HCT116 (cell line): ENCODE measurements at regions not wholly inside any gene's neighbourhood (a gene's known extent, or its start where the extent isn't known, plus 50 kb on each side); places are given as distances from the start of the nearest gene placed in this dataset.
"Not testable (repeated sequence)": the region's sequence is repeated elsewhere in the genome, so short reads cannot be mapped to it uniquely, and the experiment has no call there.

Experiments used
- ATAC-seq: fragments of 200-7000 bp; cut with Tn5 transposase; 2 replicates; pipeline ENCODE4 v1.9.1; 2020; ENCODE audit warnings: mild to moderate bottlenecking, moderate library complexity
- BruUV-seq: library from RNA; stranded (reverse); fragments of 400-500 nt; replicated peaks from 2 replicates; lab custom pipeline; 2021; lab: Mats Ljungman, UMichigan
- CTCF ChIA-PET: fragments of 300-600 bp; sonication (Branson Sonifier 250); formaldehyde crosslinking; loops from one replicate; lab custom pipeline; 2021; ENCODE audit warnings: antibody characterized with exemption; lab: Charles Lee
- POLR2A ChIA-PET: fragments of 300-600, 350-600 bp; sonication (Branson Sonifier 250); formaldehyde crosslinking; loops from one replicate; lab custom pipeline; 2021; ENCODE audit warnings: antibody characterized with exemption; lab: Charles Lee
- RAD21 ChIA-PET, 2 experiments: fragments of 300-600 bp; sonication (Branson Sonifier 250); formaldehyde crosslinking; loops; one replicate each; lab custom pipeline; 2023; ENCODE audit warnings: low total read pairs in 2 of 2; ENCODE audit not compliant: uncharacterized antibody in 2 of 2, unreplicated experiment in 2 of 2, low non-redundant PET in 1 of 2; lab: Charles Lee
- DNase-seq: peaks from one replicate; pipeline ENCODE4 v3.0.0-alpha.2; 2010; ENCODE audit warnings: low read depth, low spot score
- H2AFZ ChIP-seq: fragments of 200-600 bp; shearing (Covaris generic), sonication (generic); 2 replicates; pipeline ENCODE4 v1.6.1; 2017; ENCODE audit warnings: low read depth, mixed run types, mixed read lengths, antibody characterized with exemption, low read length; ENCODE audit not compliant: poor library complexity, severe bottlenecking
- H3K27ac ChIP-seq: 2 replicates; pipeline ENCODE4 v1.5.1; 2012; ENCODE audit warnings: low read depth, low read length
- H3K27me3 ChIP-seq: fragments of 200-600 bp; sonication (generic); 2 replicates; pipeline ENCODE4 v1.6.1; 2016; ENCODE audit warnings: mixed run types, low read length, mixed read lengths; ENCODE audit not compliant: insufficient read depth
- H3K36me3 ChIP-seq, 2 experiments: fragments of 200-500 bp in 1 of 2; fragments of 200-600 bp in 1 of 2; sonication (Bioruptor generic) in 1 of 2; sonication (generic) in 1 of 2; 2 replicates each; pipeline versions ENCODE4 v1.5.1 to v1.6.1; 2014 to 2016; ENCODE audit warnings: low read length in 2 of 2, inconsistent platforms in 1 of 2, mixed read lengths in 1 of 2, mixed run types in 1 of 2; ENCODE audit not compliant: insufficient read depth in 2 of 2, control insufficient read depth in 1 of 2
- H3K4me1 ChIP-seq, 2 experiments: fragments of 200-600 bp in 1 of 2; sonication (generic) in 1 of 2; 2 replicates each; pipeline versions ENCODE4 v1.5.1 to v1.6.1; 2012 to 2017; ENCODE audit warnings: low read length in 2 of 2, inconsistent platforms in 1 of 2, mild to moderate bottlenecking in 1 of 2, mixed read lengths in 1 of 2, mixed run types in 1 of 2, moderate library complexity in 1 of 2; ENCODE audit not compliant: insufficient read depth in 2 of 2, control insufficient read depth in 1 of 2
- H3K4me2 ChIP-seq: fragments of 200-600 bp; sonication (generic); 2 replicates; pipeline ENCODE4 v1.6.1; 2017; ENCODE audit warnings: mixed run types, low read length, mixed read lengths
- H3K4me3 ChIP-seq, 2 experiments: fragments of 200-600 bp in 1 of 2; sonication (generic) in 1 of 2; replicated peaks in 1 of 2; 2 replicates each; pipeline ENCODE4 v1.5.1; 2011 to 2016; ENCODE audit warnings: low read length in 2 of 2, control low read depth in 1 of 2, low read depth in 1 of 2, mild to moderate bottlenecking in 1 of 2, mixed read lengths in 1 of 2, mixed run types in 1 of 2
- H3K79me2 ChIP-seq: fragments of 200-600 bp; sonication (generic); 2 replicates; pipeline ENCODE4 v1.6.1; 2017; ENCODE audit warnings: mild to moderate bottlenecking, mixed run types, low read length, moderate library complexity, mixed read lengths; ENCODE audit not compliant: insufficient read depth
- H3K9ac ChIP-seq: fragments of 200-600 bp; sonication (generic); 2 replicates; pipeline ENCODE4 v1.6.1; 2016; ENCODE audit warnings: low read length, mixed read lengths
- H3K9me2 ChIP-seq: fragments of 200-600 bp; sonication (generic), shearing (Covaris generic); 2 replicates; pipeline ENCODE4 v1.6.1; 2017; ENCODE audit warnings: mixed run types, mild to moderate bottlenecking, moderate library complexity; ENCODE audit not compliant: insufficient read depth
- H3K9me3 ChIP-seq, 2 experiments: fragments of 200-500 bp in 1 of 2; fragments of 200-600 bp in 1 of 2; sonication (Bioruptor generic) in 1 of 2; sonication (generic) in 1 of 2; 2 replicates each; pipeline ENCODE4 v1.6.1; 2014 to 2017; ENCODE audit warnings: low read length in 2 of 2, mixed read lengths in 2 of 2, inconsistent platforms in 1 of 2, low read depth in 1 of 2, mild to moderate bottlenecking in 1 of 2, mixed run types in 1 of 2, moderate library complexity in 1 of 2; ENCODE audit not compliant: control insufficient read depth in 1 of 2, insufficient read depth in 1 of 2
- H4K20me1 ChIP-seq: fragments of 200-600 bp; sonication (generic), shearing (Covaris generic); 2 replicates; pipeline ENCODE4 v1.6.1; 2017; ENCODE audit warnings: mixed run types, mild to moderate bottlenecking, moderate library complexity; ENCODE audit not compliant: insufficient read depth
- ATF3 ChIP-seq: IDR thresholded peaks from 2 replicates; pipeline ENCODE4 v1.6.1; 2012
- CTCF ChIP-seq, 3 experiments: fragments of 200-600 bp in 1 of 3; sonication (generic) in 1 of 3; IDR thresholded peaks in 2 of 3; conservative IDR thresholded peaks in 1 of 3; 2 replicates each; pipeline ENCODE4 v1.5.1; 2012 to 2017; ENCODE audit warnings: low read depth in 2 of 3, low read length in 2 of 3, antibody characterized with exemption in 1 of 3, borderline replicate concordance in 1 of 3, control low read depth in 1 of 3, mild to moderate bottlenecking in 1 of 3, mixed read lengths in 1 of 3, mixed run types in 1 of 3, moderate library complexity in 1 of 3; ENCODE audit not compliant: insufficient read depth in 1 of 3
- EZH2phosphoT487 ChIP-seq: fragments of 200-600 bp; IDR thresholded peaks from 2 replicates; pipeline ENCODE4 v1.6.1; 2018; ENCODE audit warnings: antibody characterized with exemption, borderline replicate concordance
- JUND ChIP-seq: IDR thresholded peaks from 2 replicates; pipeline ENCODE4 v1.6.1; 2012
- MAX ChIP-seq: IDR thresholded peaks from 2 replicates; pipeline ENCODE4 v1.6.1; 2012
- POLR2A ChIP-seq: IDR thresholded peaks from 2 replicates; pipeline ENCODE4 v1.7.0; 2011; ENCODE audit warnings: borderline replicate concordance; ENCODE audit not compliant: insufficient read depth, insufficient read length; ENCODE audit errors: extremely low read depth
- REST ChIP-seq: IDR thresholded peaks from 2 replicates; pipeline ENCODE4 v1.6.1; 2012; ENCODE audit warnings: low read depth
- TCF7L2 ChIP-seq: IDR thresholded peaks from 2 replicates; pipeline ENCODE4 v1.7.0; 2011; ENCODE audit warnings: borderline replicate concordance, inconsistent platforms; ENCODE audit not compliant: insufficient read depth, insufficient read length; ENCODE audit errors: extremely low read depth
- ZBTB33 ChIP-seq: IDR thresholded peaks from 2 replicates; pipeline ENCODE4 v1.6.1; 2011; ENCODE audit warnings: mild to moderate bottlenecking, low read length, moderate library complexity; ENCODE audit not compliant: insufficient replicate concordance; ENCODE audit errors: extremely low read depth
- ZFX ChIP-seq: fragments of 450-650 bp; IDR thresholded peaks from 2 replicates; pipeline ENCODE4 v1.6.1; 2017
- ZNF274 ChIP-seq: fragments of 200-500 bp; sonication (Bioruptor generic); IDR thresholded peaks from 2 replicates; pipeline ENCODE4 v1.6.1; 2014; ENCODE audit warnings: mild to moderate bottlenecking, low read depth, low read length, inconsistent platforms
- intact Hi-C: fragments of 100-400 bp; cut with micrococcal nuclease; formaldehyde crosslinking; loops from 2 replicates; pipeline ENCODE4 v1.10.0; 2022

- H3K4me2 ChIP-seq, H2AFZ ChIP-seq, ATAC-seq, H4K20me1 ChIP-seq, H3K9me3 ChIP-seq, H3K4me1 ChIP-seq, H3K27ac ChIP-seq, DNase-seq, CTCF ChIA-PET, H3K9ac ChIP-seq, RAD21 ChIA-PET, BruUV-seq, POLR2A ChIA-PET, H3K9me2 ChIP-seq, H3K27me3 ChIP-seq, H3K36me3 ChIP-seq, H3K79me2 ChIP-seq, H3K4me3 ChIP-seq, intact Hi-C loops: not testable (repeated sequence)
Measured at GRCh38 chr9:2555899-2556600, 65.5 kb upstream of the VLDLR start.

- no TSS peak for BruUV-seq
- no peak overlapping the region for H3K9ac ChIP-seq
- ChIA-PET POLR2A (no interaction called here), CTCF (no interaction called here), RAD21 (no interaction called here)
- H3K27ac ChIP-seq: no peak overlapping the region
- H3K27me3 ChIP-seq: no peaks in the 10 kb centered on the region
- H3K36me3 ChIP-seq: no peaks in the 10 kb centered on the region
- H3K4me1 ChIP-seq: peaks cover 0 to 6% of the 10 kb centered on the region in 2 experiments; a peak in 1 of 4 replicates
- intact Hi-C loops: no loop called here
- H3K4me2 ChIP-seq: no peak overlapping the region
- H3K79me2 ChIP-seq: no peaks in the 10 kb centered on the region
- H3K4me3 ChIP-seq: no peak overlapping the region
- ATAC-seq (no peak), DNase-seq (no peak)
- H2AFZ ChIP-seq: no peak overlapping the region
- no peaks in the 10 kb centered on the region for H4K20me1 ChIP-seq
- no peaks in the 10 kb centered on the region for H3K9me3 ChIP-seq
- H3K9me2 ChIP-seq: no peaks in the 10 kb centered on the region
- no peak for TF ChIP-seq REST
- TF ChIP-seq ZNF274: no peak
- TF ChIP-seq ZFX: no peak
- TF ChIP-seq ATF3: no peak
- TF ChIP-seq JUND: no peak
- TF ChIP-seq EZH2phosphoT487: no peak
- no peak for TF ChIP-seq POLR2A
- TF ChIP-seq TCF7L2: no peak
- TF ChIP-seq CTCF (IDR thresholded peaks at IDR 0.05 in 2 of 3, conservative IDR thresholded peaks at IDR 0.05 in 1 of 3; ENCODE audit: borderline replicate concordance in 1 of 3, insufficient read depth in 1 of 3, low read depth in 2 of 3, low read length in 2 of 3): no peak
- TF ChIP-seq MAX: no peak
- TF ChIP-seq ZBTB33: no peak
Measured at GRCh38 chr9:2557693-2558092, 63.9 kb upstream of the VLDLR start.
